ENCODE measurements at regions not wholly inside any gene's neighbourhood (a gene's known extent, or its start where the extent isn't known, plus 50 kb on each side); places are given as distances from the start of the nearest gene placed in this dataset.

DNA sequence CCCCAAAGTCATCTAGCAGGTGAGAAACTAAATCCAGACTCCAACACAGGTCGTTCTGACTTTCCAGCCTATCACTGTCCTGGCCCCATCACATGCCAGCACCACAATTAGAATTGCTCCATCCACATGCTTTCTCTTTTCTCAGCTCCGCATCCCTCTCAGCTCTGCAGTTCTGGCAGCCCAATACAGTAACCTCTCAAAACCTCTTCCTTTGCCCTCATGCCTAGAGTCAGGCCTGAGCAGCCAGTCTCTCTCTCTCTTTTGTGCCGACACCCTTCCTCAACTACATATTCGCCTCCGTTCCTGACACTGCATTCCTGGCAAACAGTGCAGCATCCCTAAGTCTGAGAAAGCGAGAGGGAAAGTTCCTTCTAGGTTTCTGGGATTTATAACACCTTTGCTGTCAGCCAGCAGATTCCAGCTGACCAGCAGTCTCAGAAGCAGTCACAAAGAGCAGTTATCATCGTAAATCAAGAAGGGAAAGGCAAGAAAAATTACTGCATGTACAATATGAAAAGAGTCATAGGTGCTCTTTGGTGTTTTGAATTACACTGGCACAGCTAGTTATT, 258.0 kb downstream of the FAT3 start:
- no peaks in the 10 kb centered on the region for H3K36me3 ChIP-seq (ENCODE audit: control insufficient read depth in 2 of 2, insufficient read depth in 2 of 2, low read length in 2 of 2)
- H3K4me3 ChIP-seq (ENCODE audit: low read length in 2 of 2), result no peak overlapping the region
- H3K9me3 ChIP-seq (ENCODE audit: control insufficient read depth in 2 of 2, low read length in 2 of 2), result no peaks in the 10 kb centered on the region
- H3K27ac ChIP-seq (ENCODE audit: low read depth in 2 of 2, low read length in 2 of 2), result no peak overlapping the region
- H3K9ac ChIP-seq (ENCODE audit: low read depth in 1 of 2, low read length in 2 of 2), result no peak overlapping the region
- H3K27me3 ChIP-seq (ENCODE audit: control insufficient read depth in 2 of 2, insufficient read depth in 2 of 2, low read length in 2 of 2), result no peaks in the 10 kb centered on the region
- no peaks in the 10 kb centered on the region for H3K4me1 ChIP-seq (ENCODE audit: control insufficient read depth in 2 of 2, insufficient read depth in 2 of 2, low read length in 2 of 2)

DNA sequence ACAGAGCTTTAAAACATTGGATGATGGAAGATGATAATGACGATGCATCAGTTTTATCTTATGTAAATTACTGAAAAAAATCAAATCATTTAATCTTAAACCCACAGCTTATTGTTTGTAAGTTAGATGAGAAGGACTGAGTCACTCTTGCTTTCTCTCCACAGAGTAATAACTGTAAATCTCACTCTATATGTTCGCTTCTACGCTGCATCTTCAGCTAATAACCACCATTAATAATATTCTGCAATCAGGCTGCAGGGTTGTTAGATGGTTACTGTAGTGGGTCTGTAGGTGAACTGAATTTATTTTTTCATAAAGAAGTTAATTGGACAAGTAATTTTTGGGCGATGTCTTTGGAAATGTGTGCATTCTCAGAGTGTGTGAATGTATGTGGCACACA, 260.0 kb downstream of the FAT3 start:
- Histone ChIP-seq H3K36me3 (ENCODE audit: control insufficient read depth in 2 of 2, insufficient read depth in 2 of 2, low read length in 2 of 2) (no peaks in the 10 kb centered on the region), H3K27me3 (ENCODE audit: control insufficient read depth in 2 of 2, insufficient read depth in 2 of 2, low read length in 2 of 2) (no peaks in the 10 kb centered on the region), H3K9ac (ENCODE audit: low read depth in 1 of 2, low read length in 2 of 2) (no peak overlapping the region), H3K27ac (ENCODE audit: low read depth in 2 of 2, low read length in 2 of 2) (no peak overlapping the region), H3K4me1 (ENCODE audit: control insufficient read depth in 2 of 2, insufficient read depth in 2 of 2, low read length in 2 of 2) (no peaks in the 10 kb centered on the region), H3K4me3 (ENCODE audit: low read length in 2 of 2) (no peak overlapping the region), H3K9me3 (ENCODE audit: control insufficient read depth in 2 of 2, low read length in 2 of 2) (no peaks in the 10 kb centered on the region)

DNA sequence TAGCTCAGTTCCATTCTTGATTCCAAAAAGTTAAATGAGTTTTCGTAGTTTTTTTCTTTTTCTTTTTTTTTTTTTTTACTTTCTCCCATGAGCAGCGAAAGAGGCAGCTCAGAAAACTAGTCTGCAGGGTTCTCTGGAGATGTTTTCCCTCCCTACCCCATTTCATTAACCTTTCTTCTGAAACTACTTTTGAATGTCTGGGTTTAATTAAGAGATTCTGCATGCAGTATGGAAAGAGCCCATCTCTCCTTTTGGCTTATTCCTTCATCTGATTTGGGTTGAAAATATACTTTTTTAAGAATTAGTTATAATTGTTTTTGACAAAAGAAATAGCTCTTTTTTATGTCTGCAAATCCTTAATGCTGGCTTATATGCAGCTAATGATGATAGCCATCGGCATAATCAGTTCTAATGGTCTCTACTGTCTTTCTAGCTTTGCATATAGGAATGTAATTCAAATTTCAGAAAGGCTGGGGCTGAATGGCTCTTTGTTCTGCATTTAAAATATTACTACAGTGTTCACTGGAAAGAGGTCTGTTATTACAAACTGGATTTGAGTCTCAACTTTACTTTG, 265.3 kb downstream of the FAT3 start:
- Histone ChIP-seq H3K27me3 (ENCODE audit: control insufficient read depth in 2 of 2, insufficient read depth in 2 of 2, low read length in 2 of 2) (no peaks in the 10 kb centered on the region), H3K4me1 (ENCODE audit: control insufficient read depth in 2 of 2, insufficient read depth in 2 of 2, low read length in 2 of 2) (no peaks in the 10 kb centered on the region), H3K36me3 (ENCODE audit: control insufficient read depth in 2 of 2, insufficient read depth in 2 of 2, low read length in 2 of 2) (no peaks in the 10 kb centered on the region), H3K27ac (ENCODE audit: low read depth in 2 of 2, low read length in 2 of 2) (no peak overlapping the region), H3K9me3 (ENCODE audit: control insufficient read depth in 2 of 2, low read length in 2 of 2) (no peaks in the 10 kb centered on the region), H3K4me3 (ENCODE audit: low read length in 2 of 2) (no peak overlapping the region), H3K9ac (ENCODE audit: low read depth in 1 of 2, low read length in 2 of 2) (no peak overlapping the region)

DNA sequence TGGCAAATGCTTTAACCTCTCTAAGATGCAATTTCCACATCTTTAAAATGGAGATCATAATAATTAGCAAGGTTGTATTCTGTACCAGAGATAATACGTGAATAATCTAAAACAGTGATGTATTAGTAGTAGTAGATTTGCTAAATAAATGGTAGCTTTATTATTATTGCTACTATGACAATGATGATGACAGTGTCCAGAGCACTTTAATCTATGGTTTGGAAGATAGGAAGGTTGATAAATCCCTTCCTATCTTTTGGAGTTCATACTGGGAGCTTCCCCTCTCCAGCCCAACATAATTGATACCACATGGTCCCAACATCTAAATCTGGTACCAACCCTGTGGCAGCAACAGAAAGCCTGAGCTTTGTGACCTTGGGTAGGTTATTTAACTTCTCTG, 267.8 kb downstream of the FAT3 start:
- Histone ChIP-seq H3K9me3 (ENCODE audit: control insufficient read depth in 2 of 2, low read length in 2 of 2) (no peaks in the 10 kb centered on the region), H3K4me3 (ENCODE audit: low read length in 2 of 2) (no peak overlapping the region), H3K36me3 (ENCODE audit: control insufficient read depth in 2 of 2, insufficient read depth in 2 of 2, low read length in 2 of 2) (no peaks in the 10 kb centered on the region), H3K4me1 (ENCODE audit: control insufficient read depth in 2 of 2, insufficient read depth in 2 of 2, low read length in 2 of 2) (no peaks in the 10 kb centered on the region), H3K27me3 (ENCODE audit: control insufficient read depth in 2 of 2, insufficient read depth in 2 of 2, low read length in 2 of 2) (no peaks in the 10 kb centered on the region), H3K27ac (ENCODE audit: low read depth in 2 of 2, low read length in 2 of 2) (no peak overlapping the region), H3K9ac (ENCODE audit: low read depth in 1 of 2, low read length in 2 of 2) (no peak overlapping the region)

DNA sequence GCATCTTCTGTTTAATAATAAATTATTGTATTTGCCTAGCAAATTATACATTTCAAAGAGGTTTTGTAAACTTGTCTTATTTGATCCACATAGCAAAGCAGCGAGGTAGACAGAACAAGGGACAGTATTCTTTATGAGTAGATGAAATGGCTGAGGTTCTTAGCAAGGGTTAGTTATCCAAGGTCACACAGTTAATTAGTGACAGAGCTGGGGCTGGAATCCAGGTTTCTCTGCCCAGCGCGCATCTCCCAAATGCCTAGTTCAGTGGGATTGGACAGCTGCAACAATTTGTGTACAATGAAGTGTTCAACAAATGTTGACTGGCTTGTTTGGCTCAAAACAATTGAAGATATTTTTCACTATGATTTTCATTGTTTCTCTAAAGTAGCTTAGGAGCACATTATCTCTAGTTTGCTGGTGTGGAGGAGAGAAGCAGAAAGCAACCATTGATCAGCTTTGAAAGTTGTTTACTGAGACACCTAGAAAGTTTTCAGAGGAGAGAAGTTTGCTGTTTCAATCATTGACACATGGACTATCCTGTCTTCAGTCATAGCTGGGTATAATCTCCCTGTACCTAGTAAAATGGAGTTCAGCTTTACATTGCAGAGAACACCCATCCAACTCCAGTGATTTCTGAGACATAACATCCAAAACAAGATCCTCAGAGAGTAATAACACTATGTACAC, 270.6 kb downstream of the FAT3 start:
- H3K4me3 ChIP-seq (ENCODE audit: low read length in 2 of 2), result no peak overlapping the region
- H3K27ac ChIP-seq (ENCODE audit: low read depth in 2 of 2, low read length in 2 of 2), result no peak overlapping the region
- no peak overlapping the region for H3K9ac ChIP-seq (ENCODE audit: low read depth in 1 of 2, low read length in 2 of 2)
- no peaks in the 10 kb centered on the region for H3K36me3 ChIP-seq (ENCODE audit: control insufficient read depth in 2 of 2, insufficient read depth in 2 of 2, low read length in 2 of 2)
- no peaks in the 10 kb centered on the region for H3K27me3 ChIP-seq (ENCODE audit: control insufficient read depth in 2 of 2, insufficient read depth in 2 of 2, low read length in 2 of 2)
- H3K9me3 ChIP-seq (ENCODE audit: control insufficient read depth in 2 of 2, low read length in 2 of 2), result no peaks in the 10 kb centered on the region
- H3K4me1 ChIP-seq (ENCODE audit: control insufficient read depth in 2 of 2, insufficient read depth in 2 of 2, low read length in 2 of 2), result no peaks in the 10 kb centered on the region

DNA sequence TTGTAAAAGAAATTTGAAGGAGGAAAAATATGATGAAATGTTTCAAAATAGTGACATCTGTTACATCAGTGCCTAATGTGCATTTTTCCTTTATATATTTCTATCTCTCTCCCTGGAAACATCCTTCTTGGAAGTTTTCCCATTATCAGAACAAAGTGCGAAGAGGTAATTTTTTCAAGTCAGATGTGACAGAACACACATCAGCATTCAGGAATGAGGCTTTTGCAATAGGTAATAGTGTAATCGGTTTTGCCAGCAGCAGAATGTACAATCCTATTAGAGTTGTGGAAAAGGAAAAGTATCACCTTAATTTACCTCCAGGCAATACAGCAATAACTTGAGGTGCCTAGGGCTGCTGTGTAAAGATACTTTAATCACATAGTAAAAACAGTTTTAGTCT, 275.8 kb downstream of the FAT3 start:
- Histone ChIP-seq H3K27me3 (ENCODE audit: control insufficient read depth in 2 of 2, insufficient read depth in 2 of 2, low read length in 2 of 2) (no peaks in the 10 kb centered on the region), H3K4me1 (ENCODE audit: control insufficient read depth in 2 of 2, insufficient read depth in 2 of 2, low read length in 2 of 2) (no peaks in the 10 kb centered on the region), H3K9me3 (ENCODE audit: control insufficient read depth in 2 of 2, low read length in 2 of 2) (no peaks in the 10 kb centered on the region), H3K4me3 (ENCODE audit: low read length in 2 of 2) (no peak overlapping the region), H3K9ac (ENCODE audit: low read depth in 1 of 2, low read length in 2 of 2) (no peak overlapping the region), H3K36me3 (ENCODE audit: control insufficient read depth in 2 of 2, insufficient read depth in 2 of 2, low read length in 2 of 2) (no peaks in the 10 kb centered on the region), H3K27ac (ENCODE audit: low read depth in 2 of 2, low read length in 2 of 2) (no peak overlapping the region)

DNA sequence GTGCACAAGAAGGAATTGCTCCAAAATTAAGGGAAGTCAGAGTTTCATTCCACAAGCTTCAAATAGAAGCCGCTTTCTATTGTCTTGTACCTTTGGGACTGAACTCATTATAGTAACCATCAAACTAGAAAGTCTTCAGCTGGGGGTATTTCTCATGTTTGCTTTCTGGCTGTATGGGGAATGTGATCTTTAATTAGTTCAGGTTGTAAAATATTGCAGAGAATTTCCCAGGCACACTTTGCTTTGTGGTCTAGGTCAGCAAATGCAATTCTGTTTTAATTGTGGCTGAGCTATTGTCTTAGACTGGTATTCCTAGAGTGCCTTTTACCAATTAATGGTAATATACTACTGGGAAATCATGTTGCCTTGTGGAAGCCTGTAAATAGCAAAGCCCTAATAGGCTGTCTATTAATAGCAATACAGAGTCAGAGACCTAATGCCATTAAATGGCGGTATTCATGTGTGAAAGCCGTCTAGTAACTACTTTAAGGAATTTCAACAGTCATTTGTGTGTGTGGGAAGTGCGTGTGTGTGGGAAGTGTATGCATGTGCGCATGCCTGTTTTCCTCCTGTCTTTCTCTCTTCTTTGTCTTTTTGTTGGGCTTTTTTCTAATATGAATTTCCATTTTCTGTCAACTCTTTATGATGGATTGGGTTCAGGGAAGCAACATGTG, 276.6 kb downstream of the FAT3 start:
- Histone ChIP-seq H3K9ac (ENCODE audit: low read depth in 1 of 2, low read length in 2 of 2) (no peak overlapping the region), H3K4me3 (ENCODE audit: low read length in 2 of 2) (no peak overlapping the region), H3K27ac (ENCODE audit: low read depth in 2 of 2, low read length in 2 of 2) (no peak overlapping the region), H3K4me1 (ENCODE audit: control insufficient read depth in 2 of 2, insufficient read depth in 2 of 2, low read length in 2 of 2) (no peaks in the 10 kb centered on the region), H3K27me3 (ENCODE audit: control insufficient read depth in 2 of 2, insufficient read depth in 2 of 2, low read length in 2 of 2) (no peaks in the 10 kb centered on the region), H3K9me3 (ENCODE audit: control insufficient read depth in 2 of 2, low read length in 2 of 2) (no peaks in the 10 kb centered on the region), H3K36me3 (ENCODE audit: control insufficient read depth in 2 of 2, insufficient read depth in 2 of 2, low read length in 2 of 2) (no peaks in the 10 kb centered on the region)

DNA sequence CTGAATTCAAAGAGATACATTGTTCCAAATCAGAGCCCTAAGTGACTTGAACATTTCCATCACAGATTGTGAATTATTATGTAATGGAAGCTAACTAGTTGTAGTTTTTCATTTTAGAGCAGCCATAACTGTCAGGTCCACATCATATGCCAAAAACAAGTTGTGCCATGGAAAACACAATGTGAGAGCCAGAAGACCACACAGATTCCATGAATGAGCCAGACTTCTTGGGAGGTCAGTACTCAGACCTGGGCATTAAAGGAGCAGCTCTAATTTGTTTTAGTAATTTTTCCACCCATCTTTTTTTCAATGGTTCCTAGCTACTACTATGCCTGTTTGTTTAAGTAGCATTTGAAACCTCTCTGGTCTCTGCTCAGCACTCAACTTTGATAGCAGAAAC, 279.4 kb downstream of the FAT3 start:
- H3K36me3 ChIP-seq (ENCODE audit: control insufficient read depth in 2 of 2, insufficient read depth in 2 of 2, low read length in 2 of 2), result no peaks in the 10 kb centered on the region
- no peaks in the 10 kb centered on the region for H3K4me1 ChIP-seq (ENCODE audit: control insufficient read depth in 2 of 2, insufficient read depth in 2 of 2, low read length in 2 of 2)
- H3K27ac ChIP-seq (ENCODE audit: low read depth in 2 of 2, low read length in 2 of 2), result no peak overlapping the region
- H3K4me3 ChIP-seq (ENCODE audit: low read length in 2 of 2), result no peak overlapping the region
- no peak overlapping the region for H3K9ac ChIP-seq (ENCODE audit: low read depth in 1 of 2, low read length in 2 of 2)
- no peaks in the 10 kb centered on the region for H3K27me3 ChIP-seq (ENCODE audit: control insufficient read depth in 2 of 2, insufficient read depth in 2 of 2, low read length in 2 of 2)
- H3K9me3 ChIP-seq (ENCODE audit: control insufficient read depth in 2 of 2, low read length in 2 of 2), result no peaks in the 10 kb centered on the region

DNA sequence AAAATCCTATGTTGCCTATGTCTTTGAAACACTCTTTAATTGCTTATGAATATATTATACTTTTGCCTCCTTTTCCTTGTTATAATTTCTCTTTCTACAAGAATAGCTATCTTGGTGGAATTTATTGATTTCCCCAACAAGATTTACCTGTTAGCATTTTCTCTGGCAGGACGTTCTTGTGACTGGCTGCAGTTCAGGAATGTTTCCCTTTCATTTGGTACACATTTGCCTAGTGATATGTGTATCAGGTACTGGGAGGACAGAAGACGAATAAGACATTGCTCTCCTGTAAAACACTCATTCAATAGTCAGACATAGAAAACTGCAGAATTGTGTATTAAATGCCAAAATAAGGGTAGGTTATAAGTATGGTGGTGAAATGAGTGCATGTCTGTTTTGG, 279.9 kb downstream of the FAT3 start:
- no peak overlapping the region for H3K9ac ChIP-seq (ENCODE audit: low read depth in 1 of 2, low read length in 2 of 2)
- H3K27ac ChIP-seq (ENCODE audit: low read depth in 2 of 2, low read length in 2 of 2), result no peak overlapping the region
- no peaks in the 10 kb centered on the region for H3K9me3 ChIP-seq (ENCODE audit: control insufficient read depth in 2 of 2, low read length in 2 of 2)
- no peaks in the 10 kb centered on the region for H3K4me1 ChIP-seq (ENCODE audit: control insufficient read depth in 2 of 2, insufficient read depth in 2 of 2, low read length in 2 of 2)
- H3K4me3 ChIP-seq (ENCODE audit: low read length in 2 of 2), result no peak overlapping the region
- no peaks in the 10 kb centered on the region for H3K36me3 ChIP-seq (ENCODE audit: control insufficient read depth in 2 of 2, insufficient read depth in 2 of 2, low read length in 2 of 2)
- no peaks in the 10 kb centered on the region for H3K27me3 ChIP-seq (ENCODE audit: control insufficient read depth in 2 of 2, insufficient read depth in 2 of 2, low read length in 2 of 2)

DNA sequence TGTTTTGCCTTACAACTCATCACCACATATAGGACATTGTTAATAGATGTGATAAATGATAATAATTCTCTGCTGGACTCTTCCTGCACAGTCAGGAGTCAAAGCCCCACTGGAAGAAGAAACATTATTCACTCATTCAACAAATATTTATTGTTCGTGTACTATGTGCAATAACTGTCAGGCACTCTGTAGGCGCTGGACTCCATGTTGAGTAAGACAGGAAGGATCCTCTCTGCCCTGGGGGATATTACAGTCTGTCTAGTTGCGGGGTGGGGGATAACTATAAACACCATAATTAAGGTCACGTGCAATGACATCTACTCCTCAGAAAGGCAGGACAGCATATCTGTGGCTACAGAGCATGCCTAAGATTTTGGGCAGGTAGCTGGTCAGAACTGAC, 281.1 kb downstream of the FAT3 start:
- Histone ChIP-seq H3K4me1 (ENCODE audit: control insufficient read depth in 2 of 2, insufficient read depth in 2 of 2, low read length in 2 of 2) (no peaks in the 10 kb centered on the region), H3K36me3 (ENCODE audit: control insufficient read depth in 2 of 2, insufficient read depth in 2 of 2, low read length in 2 of 2) (no peaks in the 10 kb centered on the region), H3K4me3 (ENCODE audit: low read length in 2 of 2) (no peak overlapping the region), H3K27me3 (ENCODE audit: control insufficient read depth in 2 of 2, insufficient read depth in 2 of 2, low read length in 2 of 2) (no peaks in the 10 kb centered on the region), H3K27ac (ENCODE audit: low read depth in 2 of 2, low read length in 2 of 2) (no peak overlapping the region), H3K9me3 (ENCODE audit: control insufficient read depth in 2 of 2, low read length in 2 of 2) (no peaks in the 10 kb centered on the region), H3K9ac (ENCODE audit: low read depth in 1 of 2, low read length in 2 of 2) (no peak overlapping the region)
